Smooth muscle cell (in vitro differentiated cells): ENCODE measurements at regions not wholly inside any gene's neighbourhood (a gene's known extent, or its start where the extent isn't known, plus 50 kb on each side); places are given as distances from the start of the nearest gene placed in this dataset.

ENCODE experiments used
- DNase-seq: peaks from one replicate; lab custom pipeline; 2025; ENCODE audit not compliant: unreplicated experiment; lab: John Stamatoyannopoulos, UW
- H2AFZ ChIP-seq: fragments of 200-600 bp; sonication (generic); 2 replicates; pipeline ENCODE4 v1.6.0; 2016; ENCODE audit warnings: antibody characterized with exemption, low read depth, mild to moderate bottlenecking
- H3F3A ChIP-seq: fragments of 200-600 bp; sonication (generic); 2 replicates; pipeline ENCODE4 v1.6.0; 2017; ENCODE audit warnings: antibody characterized with exemption, low read depth
- H3K27ac ChIP-seq: fragments of 200-600 bp; sonication (generic); 2 replicates; pipeline ENCODE4 v1.5.1; 2016; ENCODE audit warnings: low read depth, mild to moderate bottlenecking
- H3K27me3 ChIP-seq: fragments of 200-600 bp; sonication (generic); 2 replicates; pipeline ENCODE4 v1.6.1; 2016; ENCODE audit warnings: low read depth, mild to moderate bottlenecking
- H3K36me3 ChIP-seq: fragments of 200-600 bp; sonication (generic); 2 replicates; pipeline ENCODE4 v1.5.1; 2016; ENCODE audit warnings: low read depth
- H3K4me1 ChIP-seq: fragments of 200-600 bp; sonication (generic); 2 replicates; pipeline ENCODE4 v1.5.1; 2016; ENCODE audit warnings: low read depth
- H3K4me2 ChIP-seq: fragments of 200-600 bp; sonication (generic); 2 replicates; pipeline ENCODE4 v1.6.0; 2016; ENCODE audit warnings: mild to moderate bottlenecking
- H3K4me3 ChIP-seq: fragments of 200-600 bp; sonication (generic); 2 replicates; pipeline ENCODE4 v1.5.1; 2016; ENCODE audit warnings: mild to moderate bottlenecking
- H3K79me2 ChIP-seq: fragments of 200-600 bp; sonication (generic); 2 replicates; pipeline ENCODE4 v1.6.0; 2016; ENCODE audit warnings: low read depth, mild to moderate bottlenecking
- H3K9ac ChIP-seq: fragments of 200-600 bp; sonication (generic); 2 replicates; pipeline ENCODE4 v1.6.0; 2016; ENCODE audit warnings: low read depth
- H3K9me3 ChIP-seq: fragments of 200-600 bp; sonication (generic); replicated peaks from 2 replicates; pipeline ENCODE4 v1.5.1; 2016; ENCODE audit warnings: low read depth
- H4K20me1 ChIP-seq: fragments of 200-600 bp; sonication (generic); 2 replicates; pipeline ENCODE4 v1.6.0; 2016; ENCODE audit warnings: low read depth
- WGBS: methylation state at CpG from one replicate; pipeline ENCODE4 v1.1.7; 2016; ENCODE audit warnings: low lambda C conversion rate; 5-methylcytosine and 5-hydroxymethylcytosine counted together
- TF ChIP-seq, protein P1 (sequence below): fragments of 200-600 bp; sonication (generic); IDR thresholded peaks from 2 replicates; pipeline ENCODE4 v1.5.1; 2017; ENCODE audit warnings: borderline replicate concordance, mild to moderate bottlenecking, antibody characterized with exemption; ENCODE audit not compliant: insufficient read depth, poor library complexity, severe bottlenecking

DNA sequence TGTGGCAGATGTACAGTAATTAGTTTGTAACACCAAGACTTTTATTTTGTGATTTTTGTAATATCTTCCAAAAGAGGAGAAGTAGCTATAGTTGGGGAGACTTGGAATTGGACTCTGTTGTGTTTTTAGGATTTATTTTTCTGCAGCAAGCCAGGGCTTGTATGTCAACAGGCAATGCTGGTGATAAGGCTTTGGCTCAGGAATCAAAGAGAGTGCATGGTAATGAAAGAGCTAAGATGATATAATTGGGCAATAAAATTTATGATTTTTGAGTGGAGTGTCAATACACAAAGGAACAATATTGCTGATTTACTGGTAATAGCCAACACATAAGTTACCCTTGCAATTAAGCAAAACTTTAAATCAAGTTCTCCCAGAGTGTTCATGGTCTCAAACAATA, 452.9 kb downstream of the TMEM135 start:
- Histone ChIP-seq H3K27me3 (no peaks in the 10 kb centered on the region), H4K20me1 (no peaks in the 10 kb centered on the region), H3K36me3 (no peaks in the 10 kb centered on the region), H3K79me2 (no peaks in the 10 kb centered on the region), H3F3A (no peaks in the 10 kb centered on the region), H3K9ac (no peak overlapping the region), H3K4me2 (no peak overlapping the region), H2AFZ (no peak overlapping the region), H3K4me1 (peaks cover 10% of the 10 kb centered on the region), H3K27ac (no peak overlapping the region), H3K9me3 (no peaks in the 10 kb centered on the region), H3K4me3 (no peak overlapping the region)
- TF ChIP-seq, protein P1, sequence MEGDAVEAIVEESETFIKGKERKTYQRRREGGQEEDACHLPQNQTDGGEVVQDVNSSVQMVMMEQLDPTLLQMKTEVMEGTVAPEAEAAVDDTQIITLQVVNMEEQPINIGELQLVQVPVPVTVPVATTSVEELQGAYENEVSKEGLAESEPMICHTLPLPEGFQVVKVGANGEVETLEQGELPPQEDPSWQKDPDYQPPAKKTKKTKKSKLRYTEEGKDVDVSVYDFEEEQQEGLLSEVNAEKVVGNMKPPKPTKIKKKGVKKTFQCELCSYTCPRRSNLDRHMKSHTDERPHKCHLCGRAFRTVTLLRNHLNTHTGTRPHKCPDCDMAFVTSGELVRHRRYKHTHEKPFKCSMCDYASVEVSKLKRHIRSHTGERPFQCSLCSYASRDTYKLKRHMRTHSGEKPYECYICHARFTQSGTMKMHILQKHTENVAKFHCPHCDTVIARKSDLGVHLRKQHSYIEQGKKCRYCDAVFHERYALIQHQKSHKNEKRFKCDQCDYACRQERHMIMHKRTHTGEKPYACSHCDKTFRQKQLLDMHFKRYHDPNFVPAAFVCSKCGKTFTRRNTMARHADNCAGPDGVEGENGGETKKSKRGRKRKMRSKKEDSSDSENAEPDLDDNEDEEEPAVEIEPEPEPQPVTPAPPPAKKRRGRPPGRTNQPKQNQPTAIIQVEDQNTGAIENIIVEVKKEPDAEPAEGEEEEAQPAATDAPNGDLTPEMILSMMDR, result no peak
- DNase-seq, result no peak

DNA sequence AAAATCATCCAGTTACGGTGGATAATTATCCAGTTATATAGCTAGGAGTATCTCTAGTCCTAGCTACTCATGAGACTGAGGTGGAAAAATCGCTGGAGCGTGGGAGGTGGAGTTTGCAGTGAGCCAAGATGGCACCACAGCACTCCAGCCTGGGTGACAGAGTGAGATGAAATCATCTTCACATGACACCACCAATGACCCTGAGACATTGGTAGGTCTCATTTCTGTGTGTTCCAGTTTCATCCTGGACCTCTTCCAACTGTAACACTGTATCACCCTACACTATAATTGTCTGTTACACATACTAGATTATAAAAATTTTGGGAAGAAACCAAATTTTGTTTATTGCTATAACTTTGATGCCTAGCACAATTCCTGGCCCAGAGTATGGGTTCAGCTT, 446.8 kb downstream of the TMEM135 start:
- no peak for DNase-seq
- no peak overlapping the region for H3K9ac ChIP-seq
- H2AFZ ChIP-seq, result no peak overlapping the region
- H3K9me3 ChIP-seq, result no peaks in the 10 kb centered on the region
- no peaks in the 10 kb centered on the region for H3F3A ChIP-seq
- no peaks in the 10 kb centered on the region for H3K27me3 ChIP-seq
- H4K20me1 ChIP-seq, result no peaks in the 10 kb centered on the region
- no peaks in the 10 kb centered on the region for H3K4me1 ChIP-seq
- no peak overlapping the region for H3K4me3 ChIP-seq
- no peak overlapping the region for H3K4me2 ChIP-seq
- TF ChIP-seq, protein P1, result no peak
- 94% methylated on average over 3 of the region's 3 CpGs for WGBS
- no peak overlapping the region for H3K27ac ChIP-seq
- no peaks in the 10 kb centered on the region for H3K79me2 ChIP-seq
- H3K36me3 ChIP-seq, result no peaks in the 10 kb centered on the region

DNA sequence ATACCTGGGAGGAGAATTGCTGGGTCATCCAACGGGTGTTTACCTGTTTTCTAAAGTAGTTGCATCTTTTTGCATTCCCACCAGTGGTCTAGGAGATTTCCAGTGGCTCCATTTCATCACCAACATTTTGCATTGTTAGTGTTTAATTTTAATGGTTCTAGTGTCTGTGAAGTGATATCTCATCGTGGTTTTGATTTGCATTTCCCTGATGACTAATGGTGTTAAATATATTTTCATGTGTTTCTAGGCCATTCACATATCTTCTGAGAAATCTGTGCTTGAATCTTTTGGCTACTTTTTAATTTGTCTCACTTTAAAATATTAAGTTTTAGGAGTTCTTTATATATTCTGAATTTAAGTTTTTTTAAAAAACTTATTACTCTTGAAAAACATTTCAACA, 439.6 kb downstream of the TMEM135 start:
- H3K9me3 ChIP-seq, result no peaks in the 10 kb centered on the region
- TF ChIP-seq, protein P1, result no peak
- no peak for DNase-seq
- WGBS, result 76% methylated on average over 2 of the region's 2 CpGs
- H3K4me1 ChIP-seq, result no peaks in the 10 kb centered on the region
- H3K4me3 ChIP-seq, result no peak overlapping the region
- no peaks in the 10 kb centered on the region for H3K36me3 ChIP-seq
- H3K9ac ChIP-seq, result no peak overlapping the region
- H3K27me3 ChIP-seq, result no peaks in the 10 kb centered on the region
- H2AFZ ChIP-seq, result no peak overlapping the region
- H4K20me1 ChIP-seq, result no peaks in the 10 kb centered on the region
- H3F3A ChIP-seq, result no peaks in the 10 kb centered on the region
- no peak overlapping the region for H3K27ac ChIP-seq
- H3K4me2 ChIP-seq, result no peak overlapping the region
- H3K79me2 ChIP-seq, result no peaks in the 10 kb centered on the region

DNA sequence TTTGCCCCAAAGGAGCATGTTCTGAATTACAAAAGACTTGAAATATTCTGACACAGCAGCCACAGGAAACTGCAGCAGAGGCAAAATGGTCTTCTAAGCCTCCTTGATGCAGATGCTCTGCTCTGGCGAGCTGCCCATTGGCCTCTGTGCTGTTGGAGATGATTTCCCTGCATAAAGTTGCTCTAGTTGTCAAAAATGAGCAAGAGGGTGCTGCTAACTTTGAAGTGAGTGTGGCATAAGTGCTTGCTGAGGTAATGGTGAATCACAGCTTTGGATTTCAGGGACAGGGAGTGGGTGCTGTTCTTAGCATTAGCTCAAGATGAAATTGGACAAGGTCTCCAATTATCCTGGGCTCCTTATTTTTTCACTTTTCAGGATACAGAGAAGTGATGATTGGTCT, 435.4 kb downstream of the TMEM135 start:
- no peaks in the 10 kb centered on the region for H3F3A ChIP-seq
- no peak overlapping the region for H3K4me2 ChIP-seq
- no peaks in the 10 kb centered on the region for H3K27me3 ChIP-seq
- H4K20me1 ChIP-seq, result no peaks in the 10 kb centered on the region
- no peak overlapping the region for H3K4me3 ChIP-seq
- no peaks in the 10 kb centered on the region for H3K4me1 ChIP-seq
- no peak for DNase-seq
- no peaks in the 10 kb centered on the region for H3K9me3 ChIP-seq
- no peaks in the 10 kb centered on the region for H3K36me3 ChIP-seq
- H3K79me2 ChIP-seq, result no peaks in the 10 kb centered on the region
- TF ChIP-seq, protein P1, result no peak
- H2AFZ ChIP-seq, result no peak overlapping the region
- no peak overlapping the region for H3K9ac ChIP-seq
- peak overlapping the region; percentile 24 for H3K27ac ChIP-seq
- 77% methylated on average over 1 of the region's 1 CpG for WGBS
